DND-41 (cell line): ENCODE measurements at regions not wholly inside any gene's neighbourhood (a gene's known extent, or its start where the extent isn't known, plus 50 kb on each side); places are given as distances from the start of the nearest gene placed in this dataset.

Experiments
- CTCF ChIP-seq: IDR thresholded peaks from 2 replicates; pipeline ENCODE4 v1.5.1; 2012; ENCODE audit warnings: borderline replicate concordance, low read length, moderate library complexity, mild to moderate bottlenecking; ENCODE audit not compliant: poor library complexity, severe bottlenecking; ENCODE audit errors: extremely low read depth
- EZH2 ChIP-seq: IDR thresholded peaks from 3 replicates; pipeline ENCODE4 v1.6.1; 2012; ENCODE audit warnings: borderline replicate concordance, low read depth, mild to moderate bottlenecking, moderate library complexity, low read length, inconsistent platforms; ENCODE audit not compliant: severe bottlenecking

GRCh38 chr14:26113911-26114640 is 483.8 kb downstream of the NOVA1 start:
- TF ChIP-seq CTCF (no peak), EZH2 (no peak)
